ENCODE measurements at regions not wholly inside any gene's neighbourhood (a gene's known extent, or its start where the extent isn't known, plus 50 kb on each side); places are given as distances from the start of the nearest gene placed in this dataset.

GRCh38 chr7:113285411-113285810, 167.1 kb upstream of the SMIM30 start:
- TF ChIP-seq POLR2AphosphoS5 (IDR thresholded peaks at IDR 0.05), result no peak
- TF ChIP-seq CTCF (IDR thresholded peaks at IDR 0.05), result no peak
- no peak for TF ChIP-seq POLR2A (IDR thresholded peaks at IDR 0.05)
